Fibroblast of lung (primary cell): ENCODE measurements at regions not wholly inside any gene's neighbourhood (a gene's known extent, or its start where the extent isn't known, plus 50 kb on each side); places are given as distances from the start of the nearest gene placed in this dataset.

ENCODE experiments used
- DNase-seq, 2 donors: peaks; one replicate each; pipeline versions ENCODE4 v3.0.0 to v3.0.0-alpha.2; 2010; ENCODE audit warnings: low read depth in 2 of 2
- H2AFZ ChIP-seq: 2 replicates; pipeline ENCODE4 v1.5.1; 2012; ENCODE audit warnings: low read length, control low read depth, inconsistent platforms
- H3K27ac ChIP-seq: 2 replicates; pipeline ENCODE4 v1.5.1; 2011; ENCODE audit warnings: low read length, control low read depth; ENCODE audit not compliant: insufficient read depth
- H3K27me3 ChIP-seq: 2 replicates; pipeline ENCODE4 v1.5.1; 2011; ENCODE audit warnings: mild to moderate bottlenecking, low read length; ENCODE audit not compliant: control insufficient read depth, insufficient read depth
- H3K36me3 ChIP-seq: 2 replicates; pipeline ENCODE4 v1.5.1; 2011; ENCODE audit warnings: low read length; ENCODE audit not compliant: control insufficient read depth, insufficient read depth
- H3K4me1 ChIP-seq: 2 replicates; pipeline ENCODE4 v1.5.1; 2011; ENCODE audit warnings: low read length; ENCODE audit not compliant: control insufficient read depth, insufficient read depth; ENCODE audit errors: extremely low read depth
- H3K4me2 ChIP-seq: 2 replicates; pipeline ENCODE4 v1.5.1; 2011; ENCODE audit warnings: low read length, control low read depth; ENCODE audit not compliant: insufficient read depth; ENCODE audit errors: extremely low read depth
- H3K4me3 ChIP-seq, 4 experiments: fragments of 200-600 bp in 1 of 4; sonication (generic) in 1 of 4; replicated peaks in 1 of 4; 2 replicates each; pipeline ENCODE4 v1.5.1; 2011 to 2016; ENCODE audit warnings: low read length in 4 of 4, low read depth in 3 of 4, mild to moderate bottlenecking in 3 of 4, control low read depth in 2 of 4, inconsistent platforms in 1 of 4, mixed read lengths in 1 of 4; ENCODE audit not compliant: insufficient read depth in 1 of 4; ENCODE audit errors: control extremely low read depth in 1 of 4
- H3K79me2 ChIP-seq: 2 replicates; pipeline ENCODE4 v1.5.1; 2012; ENCODE audit warnings: mild to moderate bottlenecking, low read length, inconsistent platforms; ENCODE audit not compliant: control insufficient read depth, insufficient read depth
- H3K9ac ChIP-seq: 2 replicates; pipeline ENCODE4 v1.5.1; 2011; ENCODE audit warnings: mild to moderate bottlenecking, low read length, control low read depth; ENCODE audit not compliant: insufficient read depth
- H3K9me3 ChIP-seq: 2 replicates; pipeline ENCODE4 v1.5.1; 2012; ENCODE audit warnings: low read depth, low read length; ENCODE audit not compliant: control insufficient read depth, insufficient read depth
- H4K20me1 ChIP-seq: 2 replicates; pipeline ENCODE4 v1.5.1; 2011; ENCODE audit warnings: low read length; ENCODE audit not compliant: control insufficient read depth, insufficient read depth; ENCODE audit errors: extremely low read depth
- CTCF ChIP-seq, 2 donors: IDR thresholded peaks in 1 of 2; conservative IDR thresholded peaks in 1 of 2; 1 replicate in 1 of 2; 2 replicates in 1 of 2; pipeline ENCODE4 v1.5.1; 2011 to 2012; ENCODE audit warnings: low read length in 2 of 2, control low read depth in 1 of 2, inconsistent platforms in 1 of 2, low read depth in 1 of 2, mild to moderate bottlenecking in 1 of 2
- EZH2 ChIP-seq: IDR thresholded peaks from 2 replicates; pipeline ENCODE4 v1.5.1; 2012; ENCODE audit warnings: low read length, control low read depth, mild to moderate bottlenecking; ENCODE audit errors: missing control alignments

GRCh38 chr1:220336391-220337031 lies 64.3 kb upstream of the RAB3GAP2 start:
- Histone ChIP-seq H3K4me3 (no peak overlapping the region), H4K20me1 (no peaks in the 10 kb centered on the region), H3K4me2 (no peak overlapping the region), H3K79me2 (no peaks in the 10 kb centered on the region), H3K9me3 (no peaks in the 10 kb centered on the region), H3K27me3 (no peaks in the 10 kb centered on the region), H2AFZ (no peak overlapping the region), H3K36me3 (no peaks in the 10 kb centered on the region), H3K27ac (no peak overlapping the region), H3K9ac (no peak overlapping the region), H3K4me1 (no peaks in the 10 kb centered on the region)
- DNase-seq, result no peak
- TF ChIP-seq EZH2 (no peak), CTCF (conservative IDR thresholded peaks at IDR 0.05 in 1 of 2, IDR thresholded peaks at IDR 0.05 in 1 of 2; ENCODE audit: low read depth in 1 of 2, low read length in 2 of 2) (no peak)

- Histone ChIP-seq H3K36me3 (no peaks in the 10 kb centered on the region), H3K9me3 (no peaks in the 10 kb centered on the region), H3K4me3 (no peak overlapping the region), H3K27ac (no peak overlapping the region), H3K79me2 (no peaks in the 10 kb centered on the region), H3K4me2 (no peak overlapping the region), H3K9ac (no peak overlapping the region), H2AFZ (no peak overlapping the region), H4K20me1 (no peaks in the 10 kb centered on the region), H3K27me3 (no peaks in the 10 kb centered on the region), H3K4me1 (no peaks in the 10 kb centered on the region)
- DNase-seq, result peak in 1 of 2 donors; percentile 53
- TF ChIP-seq CTCF (conservative IDR thresholded peaks at IDR 0.05 in 1 of 2, IDR thresholded peaks at IDR 0.05 in 1 of 2; ENCODE audit: low read depth in 1 of 2, low read length in 2 of 2) (no peak), EZH2 (no peak)
Measured at GRCh38 chr1:220335668-220336067, 63.4 kb upstream of the RAB3GAP2 start.

DNA sequence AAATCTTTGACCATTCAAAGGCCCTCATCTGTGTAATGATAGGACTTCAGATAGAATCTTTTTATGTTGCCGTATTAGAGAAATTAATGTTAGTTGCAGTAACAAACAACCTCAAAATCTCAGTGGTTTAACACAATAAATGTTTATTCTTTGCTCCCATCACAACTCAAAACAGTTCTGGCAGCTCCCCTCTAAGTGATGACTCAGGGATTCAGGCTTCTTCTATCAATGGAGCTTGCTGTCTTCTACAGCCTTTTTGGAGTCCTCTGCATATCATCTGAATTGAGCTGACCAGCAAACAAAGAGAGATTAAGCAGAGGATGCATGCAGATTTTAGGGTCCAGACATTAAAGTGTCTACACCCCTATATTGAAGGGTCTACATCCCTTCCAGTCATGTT lies 59.1 kb upstream of the RAB3GAP2 start:
- Histone ChIP-seq H2AFZ (no peak overlapping the region), H3K27me3 (no peaks in the 10 kb centered on the region), H3K9ac (no peak overlapping the region), H3K36me3 (no peaks in the 10 kb centered on the region), H3K27ac (no peak overlapping the region), H3K4me2 (no peak overlapping the region), H3K4me1 (no peaks in the 10 kb centered on the region), H3K79me2 (no peaks in the 10 kb centered on the region), H3K9me3 (no peaks in the 10 kb centered on the region), H3K4me3 (no peak overlapping the region), H4K20me1 (no peaks in the 10 kb centered on the region)
- TF ChIP-seq CTCF (conservative IDR thresholded peaks at IDR 0.05 in 1 of 2, IDR thresholded peaks at IDR 0.05 in 1 of 2; ENCODE audit: low read depth in 1 of 2, low read length in 2 of 2) (no peak), EZH2 (no peak)
- no peak for DNase-seq
